A673 (cell line): ENCODE measurements at regions not wholly inside any gene's neighbourhood (a gene's known extent, or its start where the extent isn't known, plus 50 kb on each side); places are given as distances from the start of the nearest gene placed in this dataset.

Experiments used
- EZH2 ChIP-seq: fragments of 200-600 bp; sonication (generic); IDR thresholded peaks from 2 replicates; pipeline ENCODE4 v1.6.1; 2017; ENCODE audit warnings: borderline replicate concordance, low read depth, mild to moderate bottlenecking, mixed read lengths, antibody characterized with exemption, low read length; ENCODE audit not compliant: poor library complexity, severe bottlenecking
- TF ChIP-seq, protein P1 (sequence below): fragments of 300-800, 200-600 bp; sonication (generic); conservative IDR thresholded peaks from 2 replicates; pipeline ENCODE4 v1.5.1; 2017; ENCODE audit warnings: low read depth, mild to moderate bottlenecking, antibody characterized with exemption, low read length, moderate library complexity, mixed read lengths

DNA sequence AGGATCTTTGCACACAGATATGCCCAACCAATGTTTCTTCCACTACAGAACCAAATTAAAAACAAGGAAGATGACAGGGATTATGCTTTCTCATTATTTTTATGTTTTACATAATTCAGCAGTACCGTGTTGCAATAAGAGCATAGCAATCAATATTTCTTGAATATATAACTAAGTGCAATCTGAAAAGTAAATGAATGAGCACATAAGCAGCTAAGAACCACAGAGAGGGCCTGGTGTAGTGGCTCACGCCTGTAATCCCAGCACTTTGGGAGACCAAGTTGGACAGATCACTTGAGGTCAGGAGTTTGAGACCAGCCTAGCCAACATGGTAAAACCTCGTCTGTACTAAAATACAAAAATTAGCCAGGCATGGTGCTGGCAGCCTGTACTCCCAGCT is 423.7 kb downstream of the MRPL39 start:
- TF ChIP-seq, protein P1, sequence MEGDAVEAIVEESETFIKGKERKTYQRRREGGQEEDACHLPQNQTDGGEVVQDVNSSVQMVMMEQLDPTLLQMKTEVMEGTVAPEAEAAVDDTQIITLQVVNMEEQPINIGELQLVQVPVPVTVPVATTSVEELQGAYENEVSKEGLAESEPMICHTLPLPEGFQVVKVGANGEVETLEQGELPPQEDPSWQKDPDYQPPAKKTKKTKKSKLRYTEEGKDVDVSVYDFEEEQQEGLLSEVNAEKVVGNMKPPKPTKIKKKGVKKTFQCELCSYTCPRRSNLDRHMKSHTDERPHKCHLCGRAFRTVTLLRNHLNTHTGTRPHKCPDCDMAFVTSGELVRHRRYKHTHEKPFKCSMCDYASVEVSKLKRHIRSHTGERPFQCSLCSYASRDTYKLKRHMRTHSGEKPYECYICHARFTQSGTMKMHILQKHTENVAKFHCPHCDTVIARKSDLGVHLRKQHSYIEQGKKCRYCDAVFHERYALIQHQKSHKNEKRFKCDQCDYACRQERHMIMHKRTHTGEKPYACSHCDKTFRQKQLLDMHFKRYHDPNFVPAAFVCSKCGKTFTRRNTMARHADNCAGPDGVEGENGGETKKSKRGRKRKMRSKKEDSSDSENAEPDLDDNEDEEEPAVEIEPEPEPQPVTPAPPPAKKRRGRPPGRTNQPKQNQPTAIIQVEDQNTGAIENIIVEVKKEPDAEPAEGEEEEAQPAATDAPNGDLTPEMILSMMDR, result no peak
- no peak for TF ChIP-seq EZH2
